Sigmoid colon (tissue), 4 donors: ENCODE measurements at regions not wholly inside any gene's neighbourhood (a gene's known extent, or its start where the extent isn't known, plus 50 kb on each side); places are given as distances from the start of the nearest gene placed in this dataset.

Source experiments
- EP300 ChIP-seq, 4 donors: sonication (generic); formaldehyde crosslinking; IDR thresholded peaks; one replicate each; pipeline ENCODE4 v1.6.1; 2017; ENCODE audit warnings: antibody characterized with exemption in 4 of 4
- POLR2AphosphoS5 ChIP-seq, 4 donors: sonication (generic); formaldehyde crosslinking; IDR thresholded peaks; one replicate each; pipeline ENCODE4 v1.6.1; 2017; ENCODE audit warnings: antibody characterized with exemption in 4 of 4
- TF ChIP-seq, protein P1 (sequence below), 4 experiments: fragments of 450-650 bp in 3 of 4; fragments of 200-600 bp in 1 of 4; IDR thresholded peaks; one replicate each; pipeline ENCODE4 v1.5.1; 2016 to 2019; ENCODE audit warnings: antibody characterized with exemption in 4 of 4, mild to moderate bottlenecking in 3 of 4, moderate library complexity in 2 of 4

- TF ChIP-seq EP300 (IDR thresholded peaks at IDR 0.05), result no peak
- TF ChIP-seq POLR2AphosphoS5 (IDR thresholded peaks at IDR 0.05), result no peak
- TF ChIP-seq, protein P1, sequence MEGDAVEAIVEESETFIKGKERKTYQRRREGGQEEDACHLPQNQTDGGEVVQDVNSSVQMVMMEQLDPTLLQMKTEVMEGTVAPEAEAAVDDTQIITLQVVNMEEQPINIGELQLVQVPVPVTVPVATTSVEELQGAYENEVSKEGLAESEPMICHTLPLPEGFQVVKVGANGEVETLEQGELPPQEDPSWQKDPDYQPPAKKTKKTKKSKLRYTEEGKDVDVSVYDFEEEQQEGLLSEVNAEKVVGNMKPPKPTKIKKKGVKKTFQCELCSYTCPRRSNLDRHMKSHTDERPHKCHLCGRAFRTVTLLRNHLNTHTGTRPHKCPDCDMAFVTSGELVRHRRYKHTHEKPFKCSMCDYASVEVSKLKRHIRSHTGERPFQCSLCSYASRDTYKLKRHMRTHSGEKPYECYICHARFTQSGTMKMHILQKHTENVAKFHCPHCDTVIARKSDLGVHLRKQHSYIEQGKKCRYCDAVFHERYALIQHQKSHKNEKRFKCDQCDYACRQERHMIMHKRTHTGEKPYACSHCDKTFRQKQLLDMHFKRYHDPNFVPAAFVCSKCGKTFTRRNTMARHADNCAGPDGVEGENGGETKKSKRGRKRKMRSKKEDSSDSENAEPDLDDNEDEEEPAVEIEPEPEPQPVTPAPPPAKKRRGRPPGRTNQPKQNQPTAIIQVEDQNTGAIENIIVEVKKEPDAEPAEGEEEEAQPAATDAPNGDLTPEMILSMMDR (IDR thresholded peaks at IDR 0.05), result no peak
Observed at GRCh38 chr7:79624336-79624735, 170.9 kb upstream of the MAGI2 start.
